Fibroblast of lung (primary cell): ENCODE measurements at regions not wholly inside any gene's neighbourhood (a gene's known extent, or its start where the extent isn't known, plus 50 kb on each side); places are given as distances from the start of the nearest gene placed in this dataset.

Experiments
- EZH2 ChIP-seq: IDR thresholded peaks from 2 replicates; pipeline ENCODE4 v1.5.1; 2012; ENCODE audit warnings: low read length, control low read depth, mild to moderate bottlenecking; ENCODE audit errors: missing control alignments
- TF ChIP-seq, protein P1 (sequence below), 2 donors: IDR thresholded peaks in 1 of 2; conservative IDR thresholded peaks in 1 of 2; 1 replicate in 1 of 2; 2 replicates in 1 of 2; pipeline ENCODE4 v1.5.1; 2011 to 2012; ENCODE audit warnings: low read length in 2 of 2, control low read depth in 1 of 2, inconsistent platforms in 1 of 2, low read depth in 1 of 2, mild to moderate bottlenecking in 1 of 2

DNA sequence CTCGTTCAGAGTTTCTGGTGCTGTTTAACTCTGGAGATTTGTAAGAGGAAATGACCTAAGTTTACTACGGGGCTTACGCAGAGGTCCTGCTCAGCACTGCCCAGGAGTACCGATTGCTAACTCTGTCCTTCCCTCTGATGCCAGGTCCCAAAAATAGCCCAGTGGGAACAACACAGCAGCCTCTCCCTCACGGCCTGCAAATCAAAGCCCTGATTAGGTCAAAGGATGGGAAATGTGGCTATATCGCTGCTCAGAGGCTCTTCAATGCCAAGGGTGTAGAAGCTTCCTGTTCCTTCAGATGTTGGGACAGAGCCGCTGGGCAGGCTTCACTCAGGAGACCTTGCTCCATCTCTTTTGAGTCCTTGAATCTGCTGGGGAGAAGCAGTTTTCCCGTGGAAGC is 174.2 kb upstream of the KCNJ16 start:
- TF ChIP-seq, protein P1, sequence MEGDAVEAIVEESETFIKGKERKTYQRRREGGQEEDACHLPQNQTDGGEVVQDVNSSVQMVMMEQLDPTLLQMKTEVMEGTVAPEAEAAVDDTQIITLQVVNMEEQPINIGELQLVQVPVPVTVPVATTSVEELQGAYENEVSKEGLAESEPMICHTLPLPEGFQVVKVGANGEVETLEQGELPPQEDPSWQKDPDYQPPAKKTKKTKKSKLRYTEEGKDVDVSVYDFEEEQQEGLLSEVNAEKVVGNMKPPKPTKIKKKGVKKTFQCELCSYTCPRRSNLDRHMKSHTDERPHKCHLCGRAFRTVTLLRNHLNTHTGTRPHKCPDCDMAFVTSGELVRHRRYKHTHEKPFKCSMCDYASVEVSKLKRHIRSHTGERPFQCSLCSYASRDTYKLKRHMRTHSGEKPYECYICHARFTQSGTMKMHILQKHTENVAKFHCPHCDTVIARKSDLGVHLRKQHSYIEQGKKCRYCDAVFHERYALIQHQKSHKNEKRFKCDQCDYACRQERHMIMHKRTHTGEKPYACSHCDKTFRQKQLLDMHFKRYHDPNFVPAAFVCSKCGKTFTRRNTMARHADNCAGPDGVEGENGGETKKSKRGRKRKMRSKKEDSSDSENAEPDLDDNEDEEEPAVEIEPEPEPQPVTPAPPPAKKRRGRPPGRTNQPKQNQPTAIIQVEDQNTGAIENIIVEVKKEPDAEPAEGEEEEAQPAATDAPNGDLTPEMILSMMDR (conservative IDR thresholded peaks at IDR 0.05 in 1 of 2, IDR thresholded peaks at IDR 0.05 in 1 of 2; ENCODE audit: low read depth in 1 of 2, low read length in 2 of 2) = no peak
- TF ChIP-seq EZH2 = no peak
